ENCODE measurements at regions not wholly inside any gene's neighbourhood (a gene's known extent, or its start where the extent isn't known, plus 50 kb on each side); places are given as distances from the start of the nearest gene placed in this dataset.
"Not testable (repeated sequence)": the region's sequence is repeated elsewhere in the genome, so short reads cannot be mapped to it uniquely, and the experiment has no call there.

GRCh38 chr4:187085339-187085738, 361.7 kb upstream of the FAT1 start:
- Mint-ChIP-seq H3K36me3 (no peaks in the 10 kb centered on the region), H3K4me3 (no peak overlapping the region), H3K4me1 (no peaks in the 10 kb centered on the region), H3K27me3 (no peaks in the 10 kb centered on the region), H3K27ac (no peak overlapping the region), H3K9me3 (no peaks in the 10 kb centered on the region)
- no peak for ATAC-seq

- Mint-ChIP-seq H3K4me1 (no peaks in the 10 kb centered on the region), H3K27me3 (no peaks in the 10 kb centered on the region), H3K4me3 (no peak overlapping the region), H3K9me3 (no peaks in the 10 kb centered on the region), H3K27ac (no peak overlapping the region), H3K36me3 (no peaks in the 10 kb centered on the region)
- no peak for ATAC-seq
Observed at GRCh38 chr4:187086151-187086550, 362.5 kb upstream of the FAT1 start.

- no peak overlapping the region for H3K4me3 Mint-ChIP-seq
- H3K4me1 Mint-ChIP-seq = no peaks in the 10 kb centered on the region
- no peaks in the 10 kb centered on the region for H3K9me3 Mint-ChIP-seq
- H3K27ac Mint-ChIP-seq = no peak overlapping the region
- no peaks in the 10 kb centered on the region for H3K27me3 Mint-ChIP-seq
- no peaks in the 10 kb centered on the region for H3K36me3 Mint-ChIP-seq
- no peak for ATAC-seq
Observed at GRCh38 chr4:187088070-187088799, 364.6 kb upstream of the FAT1 start.

GRCh38 chr4:187090401-187090800, 366.7 kb upstream of the FAT1 start:
- peaks cover under 1% of the 10 kb centered on the region for H3K9me3 Mint-ChIP-seq
- H3K27me3 Mint-ChIP-seq = no peaks in the 10 kb centered on the region
- H3K27ac Mint-ChIP-seq = no peak overlapping the region
- no peaks in the 10 kb centered on the region for H3K36me3 Mint-ChIP-seq
- ATAC-seq = no peak
- no peak overlapping the region for H3K4me3 Mint-ChIP-seq
- no peaks in the 10 kb centered on the region for H3K4me1 Mint-ChIP-seq

- H3K4me3 Mint-ChIP-seq, H3K4me1 Mint-ChIP-seq, ATAC-seq, H3K27ac Mint-ChIP-seq, H3K27me3 Mint-ChIP-seq, H3K36me3 Mint-ChIP-seq, H3K9me3 Mint-ChIP-seq: not testable (repeated sequence)
Observed at GRCh38 chr4:187090832-187091231, 367.2 kb upstream of the FAT1 start.

- H3K4me3 Mint-ChIP-seq = no peak overlapping the region
- no peaks in the 10 kb centered on the region for H3K36me3 Mint-ChIP-seq
- no peaks in the 10 kb centered on the region for H3K4me1 Mint-ChIP-seq
- no peak overlapping the region for H3K27ac Mint-ChIP-seq
- no peaks in the 10 kb centered on the region for H3K27me3 Mint-ChIP-seq
- ATAC-seq = no peak
- peaks cover 7% of the 10 kb centered on the region for H3K9me3 Mint-ChIP-seq
Observed at GRCh38 chr4:187094144-187094543, 370.5 kb upstream of the FAT1 start.

GRCh38 chr4:187098429-187098828, 374.8 kb upstream of the FAT1 start:
- Mint-ChIP-seq H3K27ac (no peak overlapping the region), H3K27me3 (no peaks in the 10 kb centered on the region)

GRCh38 chr4:187103351-187103750, 379.7 kb upstream of the FAT1 start:
- ATAC-seq = no peak
- H3K4me1 Mint-ChIP-seq = no peaks in the 10 kb centered on the region
- H3K4me3 Mint-ChIP-seq = no peak overlapping the region
- H3K27me3 Mint-ChIP-seq = no peaks in the 10 kb centered on the region
- H3K9me3 Mint-ChIP-seq = peaks cover 5% of the 10 kb centered on the region
- H3K27ac Mint-ChIP-seq = no peak overlapping the region
- H3K36me3 Mint-ChIP-seq = no peaks in the 10 kb centered on the region

More at GRCh38 chr4:187098429-187098828, 374.8 kb upstream of the FAT1 start:
- Mint-ChIP-seq H3K9me3 (peaks cover 7% of the 10 kb centered on the region), H3K4me1 (no peaks in the 10 kb centered on the region), H3K4me3 (no peak overlapping the region), H3K36me3 (no peaks in the 10 kb centered on the region)
- no peak for ATAC-seq

GRCh38 chr4:187108845-187109244, 385.2 kb upstream of the FAT1 start:
- no peaks in the 10 kb centered on the region for H3K36me3 Mint-ChIP-seq
- no peaks in the 10 kb centered on the region for H3K4me1 Mint-ChIP-seq
- H3K27me3 Mint-ChIP-seq = no peaks in the 10 kb centered on the region
- H3K4me3 Mint-ChIP-seq = no peak overlapping the region
- H3K27ac Mint-ChIP-seq = no peak overlapping the region
- ATAC-seq = no peak
- peaks cover under 1% of the 10 kb centered on the region for H3K9me3 Mint-ChIP-seq

GRCh38 chr4:187109636-187110035, 386.0 kb upstream of the FAT1 start:
- no peak overlapping the region for H3K27ac Mint-ChIP-seq
- no peaks in the 10 kb centered on the region for H3K9me3 Mint-ChIP-seq
- no peaks in the 10 kb centered on the region for H3K36me3 Mint-ChIP-seq
- H3K27me3 Mint-ChIP-seq = no peaks in the 10 kb centered on the region
- H3K4me1 Mint-ChIP-seq = no peaks in the 10 kb centered on the region
- ATAC-seq = no peak
- H3K4me3 Mint-ChIP-seq = no peak overlapping the region

- ATAC-seq = no peak
- no peaks in the 10 kb centered on the region for H3K4me1 Mint-ChIP-seq
- H3K36me3 Mint-ChIP-seq = no peaks in the 10 kb centered on the region
- H3K27ac Mint-ChIP-seq = no peak overlapping the region
- no peaks in the 10 kb centered on the region for H3K9me3 Mint-ChIP-seq
- H3K4me3 Mint-ChIP-seq = no peak overlapping the region
- no peaks in the 10 kb centered on the region for H3K27me3 Mint-ChIP-seq
Observed at GRCh38 chr4:187118166-187118565, 394.5 kb upstream of the FAT1 start.

- no peak for ATAC-seq
- Mint-ChIP-seq H3K4me3 (no peak overlapping the region), H3K27me3 (no peaks in the 10 kb centered on the region), H3K4me1 (no peaks in the 10 kb centered on the region), H3K36me3 (no peaks in the 10 kb centered on the region), H3K27ac (no peak overlapping the region), H3K9me3 (no peaks in the 10 kb centered on the region)
Observed at GRCh38 chr4:187118602-187119120, 395.0 kb upstream of the FAT1 start.

- ATAC-seq = no peak
- no peaks in the 10 kb centered on the region for H3K27me3 Mint-ChIP-seq
- H3K9me3 Mint-ChIP-seq = peaks cover 5% of the 10 kb centered on the region
- H3K27ac Mint-ChIP-seq = no peak overlapping the region
- H3K36me3 Mint-ChIP-seq = no peaks in the 10 kb centered on the region
- no peak overlapping the region for H3K4me3 Mint-ChIP-seq
- no peaks in the 10 kb centered on the region for H3K4me1 Mint-ChIP-seq
Observed at GRCh38 chr4:187124331-187124730, 400.7 kb upstream of the FAT1 start.

- ATAC-seq = no peak
- H3K27ac Mint-ChIP-seq = no peak overlapping the region
- peaks cover 5% of the 10 kb centered on the region for H3K9me3 Mint-ChIP-seq
- H3K36me3 Mint-ChIP-seq = no peaks in the 10 kb centered on the region
- H3K4me3 Mint-ChIP-seq = no peak overlapping the region
- no peaks in the 10 kb centered on the region for H3K4me1 Mint-ChIP-seq
- H3K27me3 Mint-ChIP-seq = no peaks in the 10 kb centered on the region
Observed at GRCh38 chr4:187125062-187125461, 401.4 kb upstream of the FAT1 start.

GRCh38 chr4:187127456-187127855, 403.8 kb upstream of the FAT1 start:
- H3K36me3 Mint-ChIP-seq = no peaks in the 10 kb centered on the region

GRCh38 chr4:187128222-187128621, 404.6 kb upstream of the FAT1 start:
- H3K36me3 Mint-ChIP-seq = no peaks in the 10 kb centered on the region
- peaks cover 6% of the 10 kb centered on the region for H3K9me3 Mint-ChIP-seq
- H3K27ac Mint-ChIP-seq = no peak overlapping the region
- no peak for ATAC-seq
- H3K4me3 Mint-ChIP-seq = no peak overlapping the region
- no peaks in the 10 kb centered on the region for H3K27me3 Mint-ChIP-seq
- no peaks in the 10 kb centered on the region for H3K4me1 Mint-ChIP-seq

More at GRCh38 chr4:187127456-187127855, 403.8 kb upstream of the FAT1 start:
- Mint-ChIP-seq H3K27ac (no peak overlapping the region), H3K4me1 (no peaks in the 10 kb centered on the region), H3K4me3 (no peak overlapping the region), H3K27me3 (no peaks in the 10 kb centered on the region), H3K9me3 (peaks cover 5% of the 10 kb centered on the region)
- no peak for ATAC-seq
